GM10266 (cell line): ENCODE measurements at regions not wholly inside any gene's neighbourhood (a gene's known extent, or its start where the extent isn't known, plus 50 kb on each side); places are given as distances from the start of the nearest gene placed in this dataset.

Source experiments
- DNase-seq: peaks from one replicate; pipeline ENCODE4 v3.0.0; 2012; ENCODE audit errors: extremely low spot score
- CTCF ChIP-seq: IDR thresholded peaks from 2 replicates; pipeline ENCODE4 v1.5.1; 2012; ENCODE audit warnings: mild to moderate bottlenecking, low read depth; ENCODE audit not compliant: control insufficient read depth, insufficient read depth; ENCODE audit errors: missing control alignments

GRCh38 chr2:147025646-147026585 is 818.9 kb upstream of the ACVR2A start:
- no peak for TF ChIP-seq CTCF
- DNase-seq: no peak

GRCh38 chr2:147019311-147019710 is 825.5 kb upstream of the ACVR2A start:
- DNase-seq: no peak
- no peak for TF ChIP-seq CTCF

- TF ChIP-seq CTCF: no peak
- DNase-seq: no peak
These were observed 826.7 kb upstream of the ACVR2A start for GRCh38 chr2:147017951-147018645.

GRCh38 chr2:147016181-147016580 is 828.6 kb upstream of the ACVR2A start:
- no peak for TF ChIP-seq CTCF
- no peak for DNase-seq

- no peak for TF ChIP-seq CTCF
- no peak for DNase-seq
These were observed 829.2 kb upstream of the ACVR2A start for GRCh38 chr2:147015591-147015990.

DNA sequence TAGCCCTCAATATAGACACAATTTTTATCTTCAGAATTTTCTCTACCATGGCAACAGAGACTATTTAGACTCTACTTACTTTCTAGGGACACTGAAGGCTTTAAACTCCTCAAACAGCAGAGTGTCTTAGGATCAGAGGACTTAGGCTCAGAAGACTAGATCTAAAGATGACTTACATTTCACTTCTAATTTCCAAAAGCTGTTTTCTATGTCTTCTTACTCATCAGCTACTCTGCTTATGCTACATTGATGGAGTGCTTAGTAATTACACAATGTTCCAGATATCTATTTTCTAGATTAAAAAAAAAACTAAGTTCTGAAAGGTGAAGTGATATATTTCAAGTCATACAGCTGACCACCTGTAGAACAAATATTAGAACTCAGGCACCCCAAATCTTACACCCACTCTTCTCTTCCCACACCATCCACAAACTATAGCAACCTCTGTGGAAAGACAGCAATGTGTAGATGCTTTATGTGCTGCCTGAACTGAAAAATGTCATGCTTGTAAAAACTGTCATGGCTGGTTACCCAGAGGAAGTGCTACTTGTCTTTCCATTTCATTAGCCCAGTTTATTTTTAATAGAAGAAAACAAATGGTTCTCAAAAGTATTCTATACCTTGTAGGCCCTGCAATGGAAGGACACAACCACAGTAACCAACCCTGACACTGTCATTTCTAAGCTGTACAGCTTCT is 831.0 kb upstream of the ACVR2A start:
- no peak for DNase-seq
- no peak for TF ChIP-seq CTCF
